HEK293T (cell line): ENCODE measurements at regions not wholly inside any gene's neighbourhood (a gene's known extent, or its start where the extent isn't known, plus 50 kb on each side); places are given as distances from the start of the nearest gene placed in this dataset.

Source experiments
- ARNT ChIP-seq: fragments of 450-650 bp; IDR thresholded peaks from 2 replicates; pipeline ENCODE4 v1.6.1; 2017; ENCODE audit warnings: mild to moderate bottlenecking
- CTBP1 ChIP-seq: fragments of 450-650 bp; IDR thresholded peaks from 2 replicates; pipeline ENCODE4 v1.6.1; 2016; ENCODE audit warnings: borderline replicate concordance
- ELF4 ChIP-seq: fragments of 450-650 bp; IDR thresholded peaks from 2 replicates; pipeline ENCODE4 v1.6.1; 2017; ENCODE audit warnings: antibody characterized with exemption
- FOXA1 ChIP-seq: fragments of 450-650 bp; IDR thresholded peaks from 2 replicates; pipeline ENCODE4 v1.6.1; 2016; ENCODE audit warnings: mild to moderate bottlenecking
- FOXK2 ChIP-seq: fragments of 450-650 bp; IDR thresholded peaks from 2 replicates; pipeline ENCODE4 v1.6.1; 2016; ENCODE audit warnings: mild to moderate bottlenecking
- HDGF ChIP-seq: fragments of 450-650 bp; IDR thresholded peaks from 2 replicates; pipeline ENCODE4 v1.6.1; 2017; ENCODE audit warnings: antibody characterized with exemption, borderline replicate concordance
- L3MBTL2 ChIP-seq: fragments of 450-650 bp; conservative IDR thresholded peaks from 2 replicates; pipeline ENCODE4 v1.6.1; 2016; ENCODE audit warnings: mild to moderate bottlenecking
- LEF1 ChIP-seq: fragments of 450-650 bp; IDR thresholded peaks from 2 replicates; pipeline ENCODE4 v1.6.1; 2017; ENCODE audit warnings: mild to moderate bottlenecking, borderline replicate concordance
- SP1 ChIP-seq: fragments of 450-650 bp; IDR thresholded peaks from 2 replicates; pipeline ENCODE4 v1.6.1; 2017
- SUZ12 ChIP-seq: fragments of 450-650 bp; IDR thresholded peaks from 2 replicates; pipeline ENCODE4 v1.6.1; 2016; ENCODE audit warnings: mild to moderate bottlenecking
- TARDBP ChIP-seq: fragments of 450-650 bp; IDR thresholded peaks from 2 replicates; pipeline ENCODE4 v1.6.1; 2016
- ZNF384 ChIP-seq: fragments of 450-650 bp; IDR thresholded peaks from 2 replicates; pipeline ENCODE4 v1.6.1; 2016
- TF ChIP-seq, protein P1 (sequence below): fragments of 450-650 bp; IDR thresholded peaks from 2 replicates; pipeline ENCODE4 v1.6.1; 2016

DNA sequence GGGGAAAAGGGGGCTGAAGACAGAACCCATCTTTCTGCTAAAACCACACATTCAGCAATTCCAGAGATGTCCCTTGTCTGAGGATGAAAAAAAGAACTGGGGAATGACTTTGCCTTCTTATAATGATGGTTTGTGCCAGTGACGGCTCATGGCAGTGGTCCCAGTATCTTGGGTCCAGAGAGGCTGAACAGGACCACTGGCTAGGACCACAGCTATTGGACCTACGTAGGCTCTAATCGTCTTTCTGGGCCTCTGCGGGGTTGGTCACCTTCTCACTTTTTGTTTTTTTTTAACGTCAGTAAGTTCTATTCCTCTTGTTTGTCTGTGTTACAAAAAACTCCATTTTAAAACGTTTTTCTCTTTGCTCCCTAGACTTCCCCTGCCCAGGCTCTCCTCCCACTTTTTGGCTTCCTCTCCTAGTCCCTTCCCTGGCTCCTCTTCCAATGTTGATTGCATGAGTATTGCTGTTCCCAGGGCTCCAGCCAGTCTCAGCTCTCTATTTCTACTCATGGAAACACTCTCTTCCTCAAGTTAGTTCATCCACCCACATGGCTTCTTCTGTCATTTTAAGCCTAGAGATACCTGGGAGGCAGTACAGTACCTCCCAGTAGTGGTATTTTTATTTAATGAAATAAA is 52.6 kb upstream of the STX18 start:
- TF ChIP-seq ELF4: no peak
- TF ChIP-seq CTBP1: no peak
- TF ChIP-seq FOXK2: no peak
- no peak for TF ChIP-seq SUZ12
- no peak for TF ChIP-seq SP1
- no peak for TF ChIP-seq TARDBP
- TF ChIP-seq L3MBTL2: no peak
- TF ChIP-seq, protein P1, sequence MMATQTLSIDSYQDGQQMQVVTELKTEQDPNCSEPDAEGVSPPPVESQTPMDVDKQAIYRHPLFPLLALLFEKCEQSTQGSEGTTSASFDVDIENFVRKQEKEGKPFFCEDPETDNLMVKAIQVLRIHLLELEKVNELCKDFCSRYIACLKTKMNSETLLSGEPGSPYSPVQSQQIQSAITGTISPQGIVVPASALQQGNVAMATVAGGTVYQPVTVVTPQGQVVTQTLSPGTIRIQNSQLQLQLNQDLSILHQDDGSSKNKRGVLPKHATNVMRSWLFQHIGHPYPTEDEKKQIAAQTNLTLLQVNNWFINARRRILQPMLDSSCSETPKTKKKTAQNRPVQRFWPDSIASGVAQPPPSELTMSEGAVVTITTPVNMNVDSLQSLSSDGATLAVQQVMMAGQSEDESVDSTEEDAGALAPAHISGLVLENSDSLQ: no peak
- no peak for TF ChIP-seq ZNF384
- TF ChIP-seq FOXA1: no peak
- TF ChIP-seq LEF1: no peak
- no peak for TF ChIP-seq HDGF
- TF ChIP-seq ARNT: no peak
